HepG2 (cell line): ENCODE measurements at regions not wholly inside any gene's neighbourhood (a gene's known extent, or its start where the extent isn't known, plus 50 kb on each side); places are given as distances from the start of the nearest gene placed in this dataset.

Experiments used
- ATAC-seq: fragments of 200-7000 bp; cut with Tn5 transposase; 3 replicates; pipeline ENCODE4 v1.9.1; 2020; ENCODE audit warnings: mild to moderate bottlenecking, moderate library complexity
- BruUV-seq: library from RNA; stranded (reverse); fragments of 400-500 nt; replicated peaks from 2 replicates; lab custom pipeline; 2021; lab: Mats Ljungman, UMichigan
- CTCF ChIA-PET: fragments of 300-600 bp; formaldehyde crosslinking; extraction: SDS; loops from one replicate; lab custom pipeline; 2021; ENCODE audit warnings: low total read pairs, inconsistent platforms, low intra/inter-chr PET ratio; lab: Yijun Ruan, JAX
- POLR2A ChIA-PET: fragments of 350-600 bp; sonication (Branson Sonifier 250); formaldehyde crosslinking; loops from one replicate; lab custom pipeline; 2020; ENCODE audit warnings: antibody characterized with exemption, inconsistent platforms; lab: Yijun Ruan, JAX
- DNase-seq: peaks from one replicate; pipeline ENCODE4 v3.0.0-alpha.2; 2015; ENCODE audit warnings: low spot score
- FAIRE-seq: peaks from 3 replicates; lab custom pipeline; 2011; peaks lifted over from hg19 to GRCh38; lab: Jason Lieb, UNC
- H2AFZ ChIP-seq: one replicate; pipeline ENCODE4 v1.6.1; 2011; ENCODE audit warnings: low read length, inconsistent platforms
- H3K27ac ChIP-seq: fragments of 300-600 bp; 3 replicates; pipeline ENCODE4 v1.8.0; 2011; ENCODE audit warnings: mixed run types, mild to moderate bottlenecking, mixed read lengths, low read length, inconsistent platforms; ENCODE audit not compliant: insufficient read depth; ENCODE audit errors: extremely low read length
- H3K27me3 ChIP-seq, 2 experiments: fragments of 200-600 bp in 1 of 2; 2 replicates in 1 of 2; 3 replicates in 1 of 2; pipeline versions ENCODE4 v1.6.0 to v1.8.0; 2011; ENCODE audit warnings: low read length in 2 of 2, mild to moderate bottlenecking in 2 of 2, moderate library complexity in 2 of 2, inconsistent platforms in 1 of 2; ENCODE audit not compliant: insufficient read depth in 2 of 2, control insufficient read depth in 1 of 2
- H3K36me3 ChIP-seq, 2 experiments: fragments of 200-600 bp in 1 of 2; replicated peaks in 1 of 2; 2 replicates in 1 of 2; 3 replicates in 1 of 2; pipeline versions ENCODE4 v1.5.1 to v1.8.0; 2011; ENCODE audit warnings: low read length in 2 of 2, inconsistent platforms in 1 of 2; ENCODE audit not compliant: insufficient read depth in 2 of 2, control insufficient read depth in 1 of 2
- H3K4me1 ChIP-seq: 2 replicates; pipeline ENCODE4 v1.5.1; 2012; ENCODE audit warnings: low read length, inconsistent platforms; ENCODE audit not compliant: insufficient read depth
- H3K4me2 ChIP-seq: 2 replicates; pipeline ENCODE4 v1.6.0; 2011; ENCODE audit warnings: low read depth, low read length, inconsistent platforms
- H3K4me3 ChIP-seq, 3 experiments: fragments of 200-600 bp in 1 of 3; sonication (generic), shearing (Covaris generic) in 1 of 3; replicated peaks in 1 of 3; 2 replicates each; pipeline ENCODE4 v1.5.1; 2011 to 2016; ENCODE audit warnings: low read length in 3 of 3, inconsistent platforms in 2 of 3, low read depth in 2 of 3, mild to moderate bottlenecking in 2 of 3, control low read depth in 1 of 3, mixed read lengths in 1 of 3; ENCODE audit not compliant: insufficient read depth in 1 of 3
- H3K79me2 ChIP-seq: one replicate; pipeline ENCODE4 v1.6.1; 2011; ENCODE audit warnings: low read length, inconsistent platforms; ENCODE audit not compliant: insufficient read depth
- H3K9ac ChIP-seq: 2 replicates; pipeline ENCODE4 v1.6.0; 2011; ENCODE audit warnings: mild to moderate bottlenecking, low read depth, low read length, inconsistent platforms; ENCODE audit not compliant: insufficient read depth
- H3K9me3 ChIP-seq: 2 replicates; pipeline ENCODE4 v1.5.1; 2012; ENCODE audit warnings: mild to moderate bottlenecking, low read length
- H4K20me1 ChIP-seq: 2 replicates; pipeline ENCODE4 v1.6.0; 2011; ENCODE audit warnings: inconsistent platforms, mild to moderate bottlenecking, low read length, moderate library complexity; ENCODE audit not compliant: insufficient read depth
- DZIP1 ChIP-seq: sonication (generic); formaldehyde crosslinking; IDR thresholded peaks from 2 replicates; pipeline ENCODE4 v1.5.0; 2020; ENCODE audit warnings: mild to moderate bottlenecking, missing genetic modification reagents
- FOXP1 ChIP-seq, 2 experiments: fragments of 450-650 bp in 1 of 2; IDR thresholded peaks; 2 replicates each; pipeline ENCODE4 v1.6.1; 2017 to 2018; ENCODE audit warnings: antibody characterized with exemption in 1 of 2
- NKX3-1 ChIP-seq: sonication (generic); formaldehyde crosslinking; IDR thresholded peaks from 2 replicates; pipeline ENCODE4 v1.5.0; 2020; ENCODE audit warnings: missing genetic modification reagents
- RELA ChIP-seq: sonication (generic); formaldehyde crosslinking; IDR thresholded peaks from 2 replicates; pipeline ENCODE4 v1.4.0; 2020; ENCODE audit warnings: missing genetic modification reagents
- ZNF124 ChIP-seq: sonication (generic); formaldehyde crosslinking; IDR thresholded peaks from 2 replicates; pipeline ENCODE4 v1.4.0; 2020; ENCODE audit warnings: missing genetic modification reagents
- ZNF343 ChIP-seq: sonication (generic); formaldehyde crosslinking; IDR thresholded peaks from 2 replicates; pipeline ENCODE4 v1.4.0; 2020; ENCODE audit warnings: mild to moderate bottlenecking, missing genetic modification reagents
- ZNF484 ChIP-seq: sonication (generic); formaldehyde crosslinking; IDR thresholded peaks from 2 replicates; pipeline ENCODE4 v1.5.1; 2020; ENCODE audit warnings: mild to moderate bottlenecking, low read depth, missing genetic modification reagents, borderline replicate concordance
- ZNF75D ChIP-seq: sonication (generic); formaldehyde crosslinking; IDR thresholded peaks from 2 replicates; pipeline ENCODE4 v1.8.1; 2023; ENCODE audit warnings: missing genetic modification reagents, mild to moderate bottlenecking, borderline replicate concordance
- ZSCAN30 ChIP-seq: sonication (generic); formaldehyde crosslinking; IDR thresholded peaks from 2 replicates; pipeline ENCODE4 v1.5.0; 2020; ENCODE audit warnings: mild to moderate bottlenecking, missing genetic modification reagents
- WGBS: methylation state at CpG from one replicate; pipeline ENCODE4 v1.1.6; 2017; ENCODE audit warnings: low lambda C conversion rate; 5-methylcytosine and 5-hydroxymethylcytosine counted together
- in situ Hi-C: cut with HindIII; loops from 2 replicates; pipeline ENCODE4 v1.10.0; 2017; ENCODE audit warnings: low pct_unique_long_range_greater_than_20kb; ENCODE audit not compliant: extremely low pct_ligation_motif_present
- intact Hi-C: fragments of 100-400 bp; cut with micrococcal nuclease; formaldehyde crosslinking; loops from one replicate; pipeline ENCODE4 v1.10.0; 2022; ENCODE audit not compliant: unreplicated experiment
- TF ChIP-seq, protein P1 (sequence below): fragments of 450-650 bp; IDR thresholded peaks from 2 replicates; pipeline ENCODE4 v1.6.1; 2017; ENCODE audit warnings: mild to moderate bottlenecking
- TF ChIP-seq, protein P2 (sequence below): sonication (generic); formaldehyde crosslinking; IDR thresholded peaks from 2 replicates; pipeline ENCODE4 v1.5.1; 2020; ENCODE audit warnings: missing genetic modification reagents, mild to moderate bottlenecking, borderline replicate concordance
- TF ChIP-seq, protein P3 (sequence below): sonication (generic); formaldehyde crosslinking; IDR thresholded peaks from 2 replicates; pipeline ENCODE4 v1.5.1; 2020; ENCODE audit warnings: mild to moderate bottlenecking, missing genetic modification reagents, moderate library complexity

GRCh38 chr11:97078443-97078842 is 688.6 kb downstream of the JRKL start:
- WGBS: 7% methylated on average over 2 of the region's 2 CpGs
- TF ChIP-seq ZNF343 (CRISPR knock-in tag) (no peak), FOXP1 (IDR thresholded peaks at IDR 0.05) (no peak), FOXP1 (CRISPR knock-in tag; IDR thresholded peaks at IDR 0.05) (no peak), NKX3-1 (CRISPR knock-in tag) (no peak), ZNF124 (no peak), ZNF75D (no peak), RELA (no peak), DZIP1 (no peak), ZSCAN30 (CRISPR knock-in tag) (no peak), ZNF484 (CRISPR knock-in tag) (no peak)
- TF ChIP-seq, protein P1, sequence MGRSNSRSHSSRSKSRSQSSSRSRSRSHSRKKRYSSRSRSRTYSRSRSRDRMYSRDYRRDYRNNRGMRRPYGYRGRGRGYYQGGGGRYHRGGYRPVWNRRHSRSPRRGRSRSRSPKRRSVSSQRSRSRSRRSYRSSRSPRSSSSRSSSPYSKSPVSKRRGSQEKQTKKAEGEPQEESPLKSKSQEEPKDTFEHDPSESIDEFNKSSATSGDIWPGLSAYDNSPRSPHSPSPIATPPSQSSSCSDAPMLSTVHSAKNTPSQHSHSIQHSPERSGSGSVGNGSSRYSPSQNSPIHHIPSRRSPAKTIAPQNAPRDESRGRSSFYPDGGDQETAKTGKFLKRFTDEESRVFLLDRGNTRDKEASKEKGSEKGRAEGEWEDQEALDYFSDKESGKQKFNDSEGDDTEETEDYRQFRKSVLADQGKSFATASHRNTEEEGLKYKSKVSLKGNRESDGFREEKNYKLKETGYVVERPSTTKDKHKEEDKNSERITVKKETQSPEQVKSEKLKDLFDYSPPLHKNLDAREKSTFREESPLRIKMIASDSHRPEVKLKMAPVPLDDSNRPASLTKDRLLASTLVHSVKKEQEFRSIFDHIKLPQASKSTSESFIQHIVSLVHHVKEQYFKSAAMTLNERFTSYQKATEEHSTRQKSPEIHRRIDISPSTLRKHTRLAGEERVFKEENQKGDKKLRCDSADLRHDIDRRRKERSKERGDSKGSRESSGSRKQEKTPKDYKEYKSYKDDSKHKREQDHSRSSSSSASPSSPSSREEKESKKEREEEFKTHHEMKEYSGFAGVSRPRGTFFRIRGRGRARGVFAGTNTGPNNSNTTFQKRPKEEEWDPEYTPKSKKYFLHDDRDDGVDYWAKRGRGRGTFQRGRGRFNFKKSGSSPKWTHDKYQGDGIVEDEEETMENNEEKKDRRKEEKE: no peak
- TF ChIP-seq, protein P2, sequence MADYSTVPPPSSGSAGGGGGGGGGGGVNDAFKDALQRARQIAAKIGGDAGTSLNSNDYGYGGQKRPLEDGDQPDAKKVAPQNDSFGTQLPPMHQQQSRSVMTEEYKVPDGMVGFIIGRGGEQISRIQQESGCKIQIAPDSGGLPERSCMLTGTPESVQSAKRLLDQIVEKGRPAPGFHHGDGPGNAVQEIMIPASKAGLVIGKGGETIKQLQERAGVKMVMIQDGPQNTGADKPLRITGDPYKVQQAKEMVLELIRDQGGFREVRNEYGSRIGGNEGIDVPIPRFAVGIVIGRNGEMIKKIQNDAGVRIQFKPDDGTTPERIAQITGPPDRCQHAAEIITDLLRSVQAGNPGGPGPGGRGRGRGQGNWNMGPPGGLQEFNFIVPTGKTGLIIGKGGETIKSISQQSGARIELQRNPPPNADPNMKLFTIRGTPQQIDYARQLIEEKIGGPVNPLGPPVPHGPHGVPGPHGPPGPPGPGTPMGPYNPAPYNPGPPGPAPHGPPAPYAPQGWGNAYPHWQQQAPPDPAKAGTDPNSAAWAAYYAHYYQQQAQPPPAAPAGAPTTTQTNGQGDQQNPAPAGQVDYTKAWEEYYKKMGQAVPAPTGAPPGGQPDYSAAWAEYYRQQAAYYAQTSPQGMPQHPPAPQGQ (CRISPR knock-in tag): no peak
- TF ChIP-seq, protein P3, sequence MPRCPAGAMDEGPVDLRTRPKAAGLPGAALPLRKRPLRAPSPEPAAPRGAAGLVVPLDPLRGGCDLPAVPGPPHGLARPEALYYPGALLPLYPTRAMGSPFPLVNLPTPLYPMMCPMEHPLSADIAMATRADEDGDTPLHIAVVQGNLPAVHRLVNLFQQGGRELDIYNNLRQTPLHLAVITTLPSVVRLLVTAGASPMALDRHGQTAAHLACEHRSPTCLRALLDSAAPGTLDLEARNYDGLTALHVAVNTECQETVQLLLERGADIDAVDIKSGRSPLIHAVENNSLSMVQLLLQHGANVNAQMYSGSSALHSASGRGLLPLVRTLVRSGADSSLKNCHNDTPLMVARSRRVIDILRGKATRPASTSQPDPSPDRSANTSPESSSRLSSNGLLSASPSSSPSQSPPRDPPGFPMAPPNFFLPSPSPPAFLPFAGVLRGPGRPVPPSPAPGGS (CRISPR knock-in tag): no peak

More at GRCh38 chr11:97078443-97078842, 688.6 kb downstream of the JRKL start:
- peaks cover 15% of the 10 kb centered on the region; the same call in 1 of the 2 replicates for H3K9me3 ChIP-seq
- ATAC-seq (no peak), FAIRE-seq (no peak), DNase-seq (no peak)
- H3K4me3 ChIP-seq: no peak overlapping the region
- intact Hi-C loops (no loop called here), in situ Hi-C loops (no loop called here)
- H3K27ac ChIP-seq: no peak overlapping the region
- ChIA-PET CTCF (no interaction called here), POLR2A (no interaction called here)
- H3K9ac ChIP-seq: no peak overlapping the region
- no peaks in the 10 kb centered on the region for H3K36me3 ChIP-seq
- H3K4me2 ChIP-seq: no peak overlapping the region
- BruUV-seq: no TSS peak
- no peaks in the 10 kb centered on the region for H3K4me1 ChIP-seq
- H4K20me1 ChIP-seq: no peaks in the 10 kb centered on the region
- H2AFZ ChIP-seq: no peak overlapping the region
- no peaks in the 10 kb centered on the region for H3K27me3 ChIP-seq
- H3K79me2 ChIP-seq: no peaks in the 10 kb centered on the region
